Caco-2 (cell line): ENCODE measurements at regions not wholly inside any gene's neighbourhood (a gene's known extent, or its start where the extent isn't known, plus 50 kb on each side); places are given as distances from the start of the nearest gene placed in this dataset.

Experiments
- BruUV-seq: library from RNA; stranded (reverse); fragments of 400-500 nt; replicated peaks from 2 replicates; lab custom pipeline; 2021; lab: Mats Ljungman, UMichigan
- CTCF ChIA-PET: fragments of 300-600 bp; sonication (Branson Sonifier 250); formaldehyde crosslinking; loops from one replicate; lab custom pipeline; 2022; ENCODE audit warnings: antibody characterized with exemption; lab: Charles Lee
- POLR2A ChIA-PET: fragments of 300-600 bp; sonication (Branson Sonifier 250); formaldehyde crosslinking; loops from one replicate; lab custom pipeline; 2022; ENCODE audit warnings: antibody characterized with exemption; lab: Charles Lee
- DNase-seq, 2 experiments: peaks; one replicate each; pipeline versions ENCODE4 v3.0.0 to v3.0.0-alpha.2; 2020 to 2022
- H3K27me3 ChIP-seq: replicated peaks from 2 replicates; pipeline ENCODE4 v1.6.0; 2011; ENCODE audit warnings: low read length; ENCODE audit not compliant: control insufficient read depth, insufficient read depth
- H3K36me3 ChIP-seq: 2 replicates; pipeline ENCODE4 v1.5.1; 2011; ENCODE audit warnings: low read length; ENCODE audit not compliant: control insufficient read depth, insufficient read depth
- H3K4me1 ChIP-seq: fragments of 250-450 bp; sonication (Bioruptor Pico); 2 replicates; pipeline ENCODE4 v1.5.1; 2020; ENCODE audit warnings: mild to moderate bottlenecking
- H3K4me3 ChIP-seq: 2 replicates; pipeline ENCODE4 v1.5.1; 2011; ENCODE audit warnings: low read depth, mild to moderate bottlenecking, control low read depth, low read length
- H3K9me3 ChIP-seq: fragments of 250-450 bp; sonication (Bioruptor Pico); 2 replicates; pipeline ENCODE4 v1.5.1; 2020; ENCODE audit warnings: mild to moderate bottlenecking, moderate library complexity
- H3K27ac Mint-ChIP-seq: one replicate; pipeline ENCODE4 v1.8.0; 2022; ENCODE audit warnings: mixed read lengths; ENCODE audit not compliant: unreplicated experiment
- H3K27me3 Mint-ChIP-seq: one replicate; pipeline ENCODE4 v1.8.0; 2022; ENCODE audit warnings: mixed read lengths; ENCODE audit not compliant: insufficient read depth, unreplicated experiment
- H3K36me3 Mint-ChIP-seq: one replicate; pipeline ENCODE4 v1.8.0; 2022; ENCODE audit warnings: mild to moderate bottlenecking, mixed read lengths; ENCODE audit not compliant: insufficient read depth, unreplicated experiment
- H3K4me1 Mint-ChIP-seq: one replicate; pipeline ENCODE4 v1.8.0; 2022; ENCODE audit warnings: low read depth, mixed read lengths; ENCODE audit not compliant: unreplicated experiment
- H3K4me3 Mint-ChIP-seq: one replicate; pipeline ENCODE4 v1.8.0; 2022; ENCODE audit warnings: mild to moderate bottlenecking, moderate library complexity, mixed read lengths; ENCODE audit not compliant: unreplicated experiment
- H3K9me3 Mint-ChIP-seq: one replicate; pipeline ENCODE4 v1.8.0; 2022; ENCODE audit warnings: mixed read lengths; ENCODE audit not compliant: unreplicated experiment
- intact Hi-C: fragments of 100-400 bp; cut with micrococcal nuclease; formaldehyde crosslinking; loops from one replicate; pipeline ENCODE4 v1.10.0; 2022; ENCODE audit not compliant: unreplicated experiment
- TF ChIP-seq, protein P1 (sequence below), 2 experiments: fragments of 200-600 bp in 1 of 2; IDR thresholded peaks; 1 replicate in 1 of 2; 2 replicates in 1 of 2; pipeline versions ENCODE4 v1.5.1 to v1.8.0; 2011 to 2022; ENCODE audit warnings: antibody characterized with exemption in 1 of 2, control low read depth in 1 of 2, inconsistent platforms in 1 of 2, low read depth in 1 of 2, low read length in 1 of 2, mild to moderate bottlenecking in 1 of 2, moderate library complexity in 1 of 2; ENCODE audit not compliant: insufficient read depth in 1 of 2, severe bottlenecking in 1 of 2, unreplicated experiment in 1 of 2

DNA sequence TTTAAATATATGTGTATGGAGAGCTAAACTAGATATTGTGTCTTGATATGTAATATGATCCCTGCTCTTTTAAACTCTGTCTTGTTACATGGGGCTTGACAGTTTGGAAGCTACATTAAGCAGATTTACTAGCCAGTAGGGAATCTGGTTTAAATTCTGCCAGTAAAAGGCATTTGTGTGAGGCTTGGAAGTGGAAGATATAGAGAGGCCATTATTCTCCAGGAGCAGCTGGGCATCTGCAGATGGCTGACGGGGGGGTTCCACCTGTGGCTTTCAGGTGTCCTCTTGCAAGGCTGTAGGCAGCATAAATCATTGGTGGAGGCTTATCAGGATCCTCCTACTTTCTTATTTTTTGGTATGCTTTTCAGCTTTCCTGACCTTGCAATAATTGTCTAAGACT is 179.1 kb upstream of the FBXL7 start:
- no peaks in the 10 kb centered on the region for H3K4me1 ChIP-seq
- no TSS peak for BruUV-seq
- H3K36me3 ChIP-seq: no peaks in the 10 kb centered on the region
- POLR2A ChIA-PET: no interaction called here
- H3K4me3 ChIP-seq: no peak overlapping the region
- Mint-ChIP-seq H3K27ac (no peak overlapping the region), H3K36me3 (no peaks in the 10 kb centered on the region), H3K4me3 (no peak overlapping the region), H3K4me1 (no peaks in the 10 kb centered on the region), H3K27me3 (peaks cover 5% of the 10 kb centered on the region), H3K9me3 (no peaks in the 10 kb centered on the region)
- H3K9me3 ChIP-seq: peaks cover 6% of the 10 kb centered on the region; the same call in 1 of the 2 replicates
- intact Hi-C loops: no loop called here
- H3K27me3 ChIP-seq: no peaks in the 10 kb centered on the region
- no peak for DNase-seq
- CTCF ChIA-PET: no interaction called here
- TF ChIP-seq, protein P1, sequence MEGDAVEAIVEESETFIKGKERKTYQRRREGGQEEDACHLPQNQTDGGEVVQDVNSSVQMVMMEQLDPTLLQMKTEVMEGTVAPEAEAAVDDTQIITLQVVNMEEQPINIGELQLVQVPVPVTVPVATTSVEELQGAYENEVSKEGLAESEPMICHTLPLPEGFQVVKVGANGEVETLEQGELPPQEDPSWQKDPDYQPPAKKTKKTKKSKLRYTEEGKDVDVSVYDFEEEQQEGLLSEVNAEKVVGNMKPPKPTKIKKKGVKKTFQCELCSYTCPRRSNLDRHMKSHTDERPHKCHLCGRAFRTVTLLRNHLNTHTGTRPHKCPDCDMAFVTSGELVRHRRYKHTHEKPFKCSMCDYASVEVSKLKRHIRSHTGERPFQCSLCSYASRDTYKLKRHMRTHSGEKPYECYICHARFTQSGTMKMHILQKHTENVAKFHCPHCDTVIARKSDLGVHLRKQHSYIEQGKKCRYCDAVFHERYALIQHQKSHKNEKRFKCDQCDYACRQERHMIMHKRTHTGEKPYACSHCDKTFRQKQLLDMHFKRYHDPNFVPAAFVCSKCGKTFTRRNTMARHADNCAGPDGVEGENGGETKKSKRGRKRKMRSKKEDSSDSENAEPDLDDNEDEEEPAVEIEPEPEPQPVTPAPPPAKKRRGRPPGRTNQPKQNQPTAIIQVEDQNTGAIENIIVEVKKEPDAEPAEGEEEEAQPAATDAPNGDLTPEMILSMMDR (IDR thresholded peaks at IDR 0.05; ENCODE audit: insufficient read depth in 1 of 2, low read depth in 1 of 2, low read length in 1 of 2, severe bottlenecking in 1 of 2, unreplicated experiment in 1 of 2): no peak

DNA sequence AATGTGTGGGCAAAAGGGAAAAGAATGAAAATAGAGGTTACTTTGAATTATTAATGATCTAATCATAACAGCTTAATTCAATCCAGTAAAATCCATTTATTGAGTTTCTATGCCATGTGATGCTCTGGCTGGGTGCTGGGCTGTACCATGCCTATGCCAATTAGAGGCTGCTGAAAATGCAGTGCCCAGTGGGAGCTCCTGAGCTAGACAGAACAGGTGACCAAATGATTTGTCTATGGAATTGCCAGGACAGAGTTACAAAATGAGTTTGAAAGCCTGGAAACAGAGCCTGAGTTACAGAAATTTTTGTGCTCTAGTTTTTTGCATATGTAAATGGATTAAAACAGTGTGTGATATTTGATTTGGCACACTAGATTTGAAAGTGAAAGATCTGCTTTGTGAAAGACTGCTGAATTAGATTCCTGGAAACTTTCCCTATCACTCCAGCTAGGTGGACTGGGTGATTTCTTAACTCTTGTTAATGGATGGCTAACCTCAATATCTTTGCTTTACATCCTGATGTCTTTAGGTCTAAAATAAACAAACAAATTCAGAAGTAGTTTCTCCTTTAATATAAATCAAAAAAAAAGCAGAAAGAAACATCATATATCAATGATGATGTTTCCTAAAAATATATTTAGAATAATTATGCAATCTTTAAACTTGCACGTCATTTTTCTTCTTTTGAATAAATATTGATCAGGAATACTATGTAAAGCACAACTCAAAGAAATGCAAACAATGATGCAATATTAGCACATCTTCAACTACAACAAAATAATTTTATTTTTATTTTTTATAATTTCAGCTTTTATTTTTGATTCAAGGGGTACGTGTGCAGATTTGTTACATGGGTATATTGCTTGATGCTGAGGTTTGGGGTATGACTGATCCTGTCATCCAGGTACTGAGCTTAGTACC is 194.8 kb upstream of the FBXL7 start:
- no peaks in the 10 kb centered on the region for H3K9me3 ChIP-seq
- H3K9me3 Mint-ChIP-seq: peaks cover 8% of the 10 kb centered on the region
- no peaks in the 10 kb centered on the region for H3K27me3 ChIP-seq
- no peaks in the 10 kb centered on the region for H3K36me3 Mint-ChIP-seq
- no peak overlapping the region for H3K27ac Mint-ChIP-seq
- no peak overlapping the region for H3K4me3 ChIP-seq
- intact Hi-C loops: no loop called here
- H3K4me1 ChIP-seq: peaks cover 12% of the 10 kb centered on the region; the same call in 1 of the 2 replicates
- no peaks in the 10 kb centered on the region for H3K36me3 ChIP-seq
- POLR2A ChIA-PET: no interaction called here
- H3K4me3 Mint-ChIP-seq: no peak overlapping the region
- H3K27me3 Mint-ChIP-seq: peaks cover 5% of the 10 kb centered on the region
- DNase-seq: no peak
- H3K4me1 Mint-ChIP-seq: peaks cover 12% of the 10 kb centered on the region
- CTCF ChIA-PET: no interaction called here
- TF ChIP-seq, protein P1 (IDR thresholded peaks at IDR 0.05; ENCODE audit: insufficient read depth in 1 of 2, low read depth in 1 of 2, low read length in 1 of 2, severe bottlenecking in 1 of 2, unreplicated experiment in 1 of 2): no peak
- BruUV-seq: no TSS peak

DNA sequence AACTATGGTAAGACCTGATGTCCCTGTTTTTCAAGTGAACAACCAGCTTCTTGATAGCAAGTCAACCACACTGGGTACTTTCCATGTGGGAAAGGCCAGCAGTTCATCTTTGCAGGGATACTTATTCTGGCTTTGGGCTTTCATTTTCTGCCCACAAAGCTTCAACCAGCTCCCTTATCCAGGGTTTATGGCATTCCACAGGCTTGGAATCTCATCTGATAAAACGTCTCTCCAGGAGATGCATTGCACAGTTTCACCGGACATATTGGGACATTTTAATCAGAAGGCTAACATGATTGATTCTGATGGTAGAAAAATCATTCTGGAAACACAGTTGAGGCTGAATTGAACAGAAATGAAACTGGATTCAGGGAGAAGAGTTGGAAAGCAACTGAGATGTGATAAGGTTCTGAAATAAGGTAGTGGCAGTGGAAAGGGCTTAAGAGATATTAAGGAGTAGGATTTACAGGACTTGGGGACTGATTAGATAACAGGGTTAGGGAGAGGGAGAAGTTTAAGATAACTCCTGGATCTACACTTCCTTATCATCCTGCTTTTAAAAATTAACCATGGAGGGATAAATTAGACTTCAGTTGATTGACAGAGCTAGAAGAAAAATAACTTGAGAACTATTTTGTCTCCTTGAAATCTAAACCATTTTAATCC is 195.8 kb upstream of the FBXL7 start:
- intact Hi-C loops: no loop called here

More for the DNA sequence above, 195.8 kb upstream of the FBXL7 start:
- no peaks in the 10 kb centered on the region for H3K36me3 ChIP-seq
- no peaks in the 10 kb centered on the region for H3K9me3 ChIP-seq
- DNase-seq: no peak
- H3K4me3 ChIP-seq: no peak overlapping the region
- H3K27me3 ChIP-seq: no peaks in the 10 kb centered on the region
- peaks cover 12% of the 10 kb centered on the region; the same call in 1 of the 2 replicates for H3K4me1 ChIP-seq
- peaks cover 3% of the 10 kb centered on the region for H3K9me3 Mint-ChIP-seq
- no peak overlapping the region for H3K4me3 Mint-ChIP-seq
- POLR2A ChIA-PET: no interaction called here
- TF ChIP-seq, protein P1 (IDR thresholded peaks at IDR 0.05; ENCODE audit: insufficient read depth in 1 of 2, low read depth in 1 of 2, low read length in 1 of 2, severe bottlenecking in 1 of 2, unreplicated experiment in 1 of 2): no peak
- peaks cover 12% of the 10 kb centered on the region for H3K4me1 Mint-ChIP-seq
- H3K27ac Mint-ChIP-seq: no peak overlapping the region
- CTCF ChIA-PET: no interaction called here
- no TSS peak for BruUV-seq
- H3K36me3 Mint-ChIP-seq: no peaks in the 10 kb centered on the region
- H3K27me3 Mint-ChIP-seq: peaks cover 5% of the 10 kb centered on the region
